HG03442 (cell line): ENCODE measurements at regions not wholly inside any gene's neighbourhood (a gene's known extent, or its start where the extent isn't known, plus 50 kb on each side); places are given as distances from the start of the nearest gene placed in this dataset.
"Not testable (repeated sequence)": the region's sequence is repeated elsewhere in the genome, so short reads cannot be mapped to it uniquely, and the experiment has no call there.

Source experiments
- ATAC-seq: cut with Tn5 transposase; IDR thresholded peaks from one replicate; pipeline ENCODE4 v1.9.1; 2021; ENCODE audit warnings: mild to moderate bottlenecking, moderate library complexity; ENCODE audit not compliant: unreplicated experiment

DNA sequence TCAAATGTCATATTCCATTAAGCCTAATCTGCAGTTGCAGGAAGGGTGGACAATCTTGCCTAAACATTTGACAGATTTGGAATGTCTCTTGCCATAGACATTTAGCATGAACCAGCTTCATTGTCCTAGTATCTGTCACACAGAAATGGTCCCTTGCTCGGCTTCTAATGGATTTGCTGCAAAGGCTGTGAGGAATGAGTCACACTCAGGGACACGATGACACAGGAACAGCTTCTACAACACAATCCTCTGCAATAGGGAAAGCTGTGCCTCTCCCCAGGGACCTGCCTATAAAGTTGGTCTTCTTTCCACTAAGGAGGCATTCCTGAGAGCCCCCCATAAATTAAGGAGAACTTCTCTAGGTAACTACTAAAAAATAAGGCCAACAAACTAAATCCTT is 155.1 kb upstream of the L3MBTL4 start:
- ATAC-seq: no peak

DNA sequence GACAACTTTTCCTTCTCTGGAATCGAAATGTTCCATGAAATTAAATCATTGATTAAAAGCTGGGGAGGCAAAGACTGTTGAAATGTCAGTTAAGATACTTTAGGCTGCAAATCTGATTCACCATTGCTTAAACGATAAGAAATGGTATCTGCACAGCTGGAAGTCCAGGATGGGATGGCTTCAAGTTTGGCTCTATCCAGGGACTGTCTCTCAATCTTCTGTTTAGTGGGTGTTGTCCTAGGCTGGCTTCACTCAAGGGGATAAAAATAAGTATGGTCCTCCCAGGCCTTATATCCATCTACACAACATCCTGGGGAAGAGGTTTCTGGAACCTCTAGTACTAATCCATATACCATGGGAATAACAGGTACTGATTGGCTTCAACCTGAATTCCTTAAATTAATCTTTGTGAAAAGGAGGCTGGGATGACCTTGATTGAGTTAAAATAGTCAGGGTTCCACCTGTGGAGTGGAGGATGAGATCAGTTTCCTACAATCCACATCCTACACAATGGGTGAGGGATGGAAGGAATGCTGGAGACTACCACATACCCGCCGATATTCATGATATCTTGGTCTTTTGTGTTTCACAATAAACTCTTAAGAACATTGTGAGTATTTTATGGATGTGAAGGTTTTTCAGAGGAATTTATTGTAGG is 156.0 kb upstream of the L3MBTL4 start:
- no peak for ATAC-seq

GRCh38 chr18:6571239-6571602 is 156.5 kb upstream of the L3MBTL4 start:
- no peak for ATAC-seq

DNA sequence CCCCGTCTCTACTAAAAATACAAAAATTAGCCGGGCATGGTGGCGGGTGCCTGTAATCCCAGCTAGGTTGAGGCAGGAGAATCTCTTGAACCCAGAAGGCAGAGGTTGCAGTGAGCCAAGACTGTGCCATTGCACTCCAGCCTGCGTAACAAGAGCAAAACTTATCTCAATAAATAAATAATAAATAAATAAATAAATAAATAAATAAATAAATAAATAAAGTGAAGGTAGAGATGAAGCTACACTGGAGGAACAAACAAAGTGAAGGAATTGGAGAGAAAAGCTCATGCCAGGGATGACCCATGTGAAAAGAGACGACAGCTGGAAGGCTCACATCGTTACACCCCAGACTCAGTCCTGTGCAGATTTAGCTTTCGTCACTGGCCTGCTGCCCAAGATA is 157.3 kb upstream of the ARHGAP28 start:
- ATAC-seq: not testable (repeated sequence)

DNA sequence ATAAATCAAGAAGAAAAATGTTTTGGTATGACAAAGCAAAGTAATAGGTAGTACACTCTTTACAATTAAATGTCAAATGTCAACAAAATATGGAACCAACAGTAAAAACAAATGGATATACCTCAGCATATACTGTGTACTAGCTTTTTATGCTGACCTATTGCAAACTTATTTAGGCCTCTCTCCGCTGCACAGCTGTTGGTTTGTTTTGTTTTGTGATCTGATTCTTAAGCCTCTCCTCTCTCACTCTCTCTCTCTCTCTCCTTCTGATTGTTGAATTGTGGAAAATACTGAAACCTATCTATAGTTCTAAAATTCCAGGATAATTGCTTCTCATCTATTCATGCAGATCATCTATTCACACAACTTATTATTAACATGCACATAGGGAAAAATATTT is 154.9 kb upstream of the ARHGAP28 start:
- ATAC-seq: no peak

- no peak for ATAC-seq
These were observed 153.6 kb upstream of the ARHGAP28 start for GRCh38 chr18:6575908-6576307.

- ATAC-seq: no peak
These were observed 152.7 kb upstream of the ARHGAP28 start for GRCh38 chr18:6576718-6577375.

GRCh38 chr18:6578686-6579085 is 150.8 kb upstream of the ARHGAP28 start:
- no peak for ATAC-seq

DNA sequence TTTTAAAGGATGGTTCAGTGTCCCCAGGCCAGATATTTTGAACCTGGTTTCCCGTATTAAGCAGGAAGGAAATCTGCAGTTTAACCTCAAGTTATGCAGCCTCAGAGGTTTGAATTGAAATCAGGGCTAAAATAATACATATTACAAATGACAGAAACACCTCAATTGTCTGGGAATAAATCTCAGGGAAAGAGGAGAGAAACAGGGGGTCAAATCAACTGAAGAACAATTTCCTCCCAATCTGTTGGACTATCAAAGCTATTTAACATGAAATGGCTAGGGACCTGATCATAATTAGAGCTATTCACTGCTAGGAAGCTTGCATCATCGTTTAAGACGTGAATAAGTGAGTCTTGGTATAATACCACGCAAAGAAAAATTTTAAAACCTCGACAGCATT is 150.0 kb upstream of the ARHGAP28 start:
- no peak for ATAC-seq

DNA sequence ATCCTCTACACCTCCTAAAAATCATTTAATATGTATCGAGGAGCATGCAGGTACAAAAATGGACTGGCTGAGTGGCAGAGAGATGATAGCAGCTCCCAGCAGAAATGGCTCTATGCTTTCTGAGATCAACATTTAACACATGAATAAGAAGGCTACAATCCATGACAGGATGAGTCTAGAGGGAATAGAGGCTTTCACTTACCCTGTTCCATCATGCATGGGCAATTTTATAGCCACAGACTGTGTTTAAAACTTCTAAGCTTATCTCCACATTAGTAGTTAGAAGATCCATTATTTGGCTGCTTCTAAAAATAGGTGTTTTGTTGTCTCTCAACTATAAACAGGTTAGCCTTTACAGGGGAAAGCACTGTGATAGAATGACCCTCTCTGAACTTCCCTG is 149.1 kb upstream of the ARHGAP28 start:
- no peak for ATAC-seq

DNA sequence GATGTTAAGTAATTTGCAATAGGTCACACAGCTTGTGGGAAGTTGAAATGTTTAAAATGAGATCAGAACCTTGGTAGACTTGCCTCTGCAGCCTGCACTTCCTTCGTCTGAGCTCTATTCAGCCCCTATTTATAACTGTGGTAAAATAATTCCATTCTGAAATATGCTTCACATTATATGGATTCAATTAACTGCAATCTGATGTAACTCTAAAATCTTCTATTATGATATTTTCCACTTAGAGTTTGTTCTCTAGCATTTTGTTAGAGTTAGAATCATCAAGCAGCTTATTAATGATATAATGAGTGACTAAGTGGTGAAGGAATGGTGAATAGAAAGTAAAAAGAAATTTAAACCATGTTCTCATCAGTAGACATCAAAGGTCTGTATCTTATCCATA is 139.6 kb upstream of the ARHGAP28 start:
- ATAC-seq: no peak

DNA sequence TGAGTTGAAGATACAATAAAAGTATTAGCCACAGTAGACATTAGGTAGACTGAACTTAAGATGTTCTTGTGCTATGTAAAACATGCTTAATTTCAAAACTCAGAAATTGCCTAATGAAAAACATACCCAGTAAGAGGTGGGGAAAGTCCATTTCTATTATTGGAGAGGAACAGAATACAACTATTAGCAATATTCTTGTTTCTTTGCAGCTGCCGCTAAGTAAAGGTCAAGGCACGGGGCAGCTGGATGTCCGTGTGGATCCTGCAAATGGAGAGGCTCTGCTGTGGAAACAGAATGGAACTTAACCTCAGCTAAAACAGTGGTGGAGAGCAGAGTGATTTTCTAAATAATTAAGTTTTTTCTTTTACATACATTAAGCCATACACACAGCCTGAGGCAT is 139.2 kb upstream of the ARHGAP28 start:
- no peak for ATAC-seq

GRCh38 chr18:6591491-6591890 is 138.0 kb upstream of the ARHGAP28 start:
- ATAC-seq: no peak

- no peak for ATAC-seq
These were observed 137.0 kb upstream of the ARHGAP28 start for GRCh38 chr18:6592522-6592921.

DNA sequence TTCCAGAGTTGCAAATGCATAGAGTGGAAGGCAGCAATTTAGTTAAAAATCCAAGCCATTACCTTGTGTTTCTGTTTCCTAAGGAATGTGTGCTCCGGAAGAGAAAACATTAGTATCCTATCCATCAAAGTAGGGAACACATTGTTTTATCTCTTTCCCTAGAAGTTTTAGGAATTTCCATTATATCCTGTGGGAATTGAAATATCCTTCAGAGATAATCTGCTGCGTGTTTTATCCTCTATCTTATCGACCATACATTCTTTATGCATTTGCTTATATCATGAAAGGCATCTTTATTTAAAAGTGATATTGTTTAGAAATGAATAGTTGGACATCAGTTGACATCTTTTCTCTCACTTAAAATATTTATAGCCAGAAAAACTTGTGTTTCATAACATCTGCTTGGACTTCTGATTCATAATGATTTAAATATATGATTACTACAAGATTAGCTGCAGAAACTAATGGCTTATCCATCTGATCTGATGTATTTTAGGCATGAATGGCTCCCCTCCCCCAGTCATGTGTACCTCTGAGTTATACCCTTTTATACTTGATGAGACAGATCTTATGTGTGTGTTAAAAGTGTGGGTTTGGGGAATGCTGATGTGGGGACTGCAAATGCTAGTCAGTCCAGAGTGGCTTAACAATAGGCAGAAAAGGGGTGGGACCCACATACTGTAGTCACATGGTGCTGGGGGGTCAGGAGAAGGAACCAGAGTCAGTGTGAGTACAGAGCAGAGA is 136.2 kb upstream of the ARHGAP28 start:
- no peak for ATAC-seq

DNA sequence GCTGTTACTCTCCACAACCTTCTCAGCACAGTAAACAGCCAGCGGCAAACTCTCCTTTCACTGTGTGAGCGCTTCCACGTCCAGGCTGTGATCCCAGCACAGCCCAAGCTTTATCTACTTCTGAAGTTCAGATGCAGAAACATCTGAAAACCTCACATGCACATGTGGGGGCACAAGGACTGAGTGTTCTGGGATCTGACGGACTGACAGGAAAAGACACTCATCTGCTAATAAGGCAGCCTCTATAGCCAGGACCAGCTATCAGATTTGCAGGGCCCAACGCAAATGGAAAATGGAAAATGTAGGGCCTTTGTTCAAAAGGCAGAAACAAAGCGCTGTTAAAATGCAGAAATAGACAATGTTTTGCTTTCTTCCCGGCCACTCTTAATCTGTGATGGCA is 133.8 kb upstream of the ARHGAP28 start:
- ATAC-seq: no peak

- no peak for ATAC-seq
These were observed 130.9 kb upstream of the ARHGAP28 start for GRCh38 chr18:6598657-6599056.

- no peak for ATAC-seq
These were observed 128.8 kb upstream of the ARHGAP28 start for GRCh38 chr18:6600667-6601167.

GRCh38 chr18:6601241-6601640 is 128.3 kb upstream of the ARHGAP28 start:
- no peak for ATAC-seq

DNA sequence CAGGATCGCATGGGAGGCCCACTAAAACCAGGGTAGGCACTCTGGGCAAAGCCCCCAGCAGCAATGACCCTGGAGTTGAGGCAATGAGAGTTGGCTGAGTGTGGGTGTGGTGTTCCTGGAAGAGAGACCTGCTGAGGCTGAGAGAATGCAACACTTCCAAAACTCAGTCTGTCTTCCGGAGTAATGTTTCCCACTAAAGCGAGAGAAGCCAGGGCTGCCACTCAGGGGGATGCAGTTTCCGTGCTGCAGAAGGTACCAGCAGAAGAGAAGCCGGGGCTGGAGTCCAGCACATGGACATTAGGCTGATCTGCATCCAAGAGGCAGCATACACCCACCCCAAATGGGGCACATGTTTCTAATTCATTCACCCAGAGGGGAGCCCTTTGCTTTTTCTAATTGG is 127.2 kb upstream of the ARHGAP28 start:
- ATAC-seq: no peak

- ATAC-seq: no peak
These were observed 125.0 kb upstream of the ARHGAP28 start for GRCh38 chr18:6604573-6604941.
